GM23338 (cell line): ENCODE measurements at regions not wholly inside any gene's neighbourhood (a gene's known extent, or its start where the extent isn't known, plus 50 kb on each side); places are given as distances from the start of the nearest gene placed in this dataset.

ENCODE experiments used
- ATAC-seq: fragments of 200-7000 bp; cut with Tn5 transposase; 3 replicates; pipeline ENCODE4 v1.9.1; 2020
- DNase-seq: peaks from one replicate; pipeline ENCODE4 v3.0.0-alpha.2; 2015; ENCODE audit warnings: low spot score
- H2AFZ ChIP-seq: fragments of 200-600 bp; sonication (generic); 2 replicates; pipeline ENCODE4 v1.8.0; 2016; ENCODE audit warnings: antibody characterized with exemption, mild to moderate bottlenecking, moderate library complexity
- H3F3A ChIP-seq: fragments of 200-600 bp; sonication (generic); replicated peaks from 2 replicates; pipeline ENCODE4 v1.8.0; 2017; ENCODE audit warnings: antibody characterized with exemption, mixed run types, low read depth
- H3K27ac ChIP-seq: fragments of 200-600 bp; sonication (generic); 2 replicates; pipeline ENCODE4 v1.6.1; 2016; ENCODE audit warnings: low read depth
- H3K27me3 ChIP-seq: fragments of 200-600 bp; sonication (generic); 2 replicates; pipeline ENCODE4 v1.8.0; 2016; ENCODE audit warnings: mild to moderate bottlenecking, mixed run types, moderate library complexity; ENCODE audit not compliant: insufficient read depth
- H3K36me3 ChIP-seq: fragments of 200-600 bp; sonication (generic); 2 replicates; pipeline ENCODE4 v1.8.0; 2016; ENCODE audit warnings: mild to moderate bottlenecking; ENCODE audit not compliant: insufficient read depth
- H3K4me1 ChIP-seq: fragments of 200-600 bp; sonication (generic); 2 replicates; pipeline ENCODE4 v1.8.0; 2016; ENCODE audit warnings: mild to moderate bottlenecking, moderate library complexity; ENCODE audit not compliant: insufficient read depth
- H3K4me2 ChIP-seq: fragments of 200-600 bp; sonication (generic); 2 replicates; pipeline ENCODE4 v1.7.1; 2017; ENCODE audit warnings: mixed run types
- H3K4me3 ChIP-seq: fragments of 200-600 bp; sonication (generic); 2 replicates; pipeline ENCODE4 v1.6.1; 2016; ENCODE audit warnings: mixed run types
- H3K79me2 ChIP-seq: fragments of 200-600 bp; sonication (generic); replicated peaks from 2 replicates; pipeline ENCODE4 v1.8.0; 2017; ENCODE audit warnings: mild to moderate bottlenecking; ENCODE audit not compliant: insufficient read depth
- H3K9me2 ChIP-seq: fragments of 200-600 bp; sonication (generic); 2 replicates; pipeline ENCODE4 v1.8.0; 2017; ENCODE audit not compliant: insufficient read depth
- H4K20me1 ChIP-seq: fragments of 200-600 bp; sonication (generic); replicated peaks from 2 replicates; pipeline ENCODE4 v1.8.0; 2017; ENCODE audit warnings: mild to moderate bottlenecking; ENCODE audit not compliant: insufficient read depth
- H3K27ac Mint-ChIP-seq: 2 replicates; pipeline ENCODE4 v1.8.0; 2020; ENCODE audit warnings: inconsistent platforms, mild to moderate bottlenecking, moderate library complexity, mixed read lengths
- H3K27me3 Mint-ChIP-seq: 3 replicates; pipeline ENCODE4 v1.8.0; 2022; ENCODE audit warnings: low read depth, mild to moderate bottlenecking, moderate library complexity, mixed read lengths, inconsistent platforms; ENCODE audit not compliant: insufficient read depth, poor library complexity
- H3K36me3 Mint-ChIP-seq: 3 replicates; pipeline ENCODE4 v1.8.0; 2021; ENCODE audit warnings: low read depth, mild to moderate bottlenecking, inconsistent platforms, moderate library complexity, mixed read lengths
- H3K4me1 Mint-ChIP-seq: 3 replicates; pipeline ENCODE4 v1.8.0; 2020; ENCODE audit warnings: mild to moderate bottlenecking, inconsistent platforms, mixed read lengths
- H3K4me3 Mint-ChIP-seq: 3 replicates; pipeline ENCODE4 v1.8.0; 2021; ENCODE audit warnings: moderate library complexity, mild to moderate bottlenecking, inconsistent platforms, mixed read lengths
- H3K9me3 Mint-ChIP-seq: 3 replicates; pipeline ENCODE4 v1.8.0; 2020; ENCODE audit warnings: moderate library complexity, mild to moderate bottlenecking, inconsistent platforms, mixed read lengths
- CREB1 ChIP-seq: fragments of 250-450 bp; sonication (Bioruptor Pico); IDR thresholded peaks from 2 replicates; pipeline ENCODE4 v1.5.0; 2020; ENCODE audit warnings: low read depth, mild to moderate bottlenecking, moderate library complexity
- EZH2 ChIP-seq: fragments of 200-600 bp; sonication (generic); IDR thresholded peaks from one replicate; pipeline ENCODE4 v1.8.0; 2017; ENCODE audit warnings: antibody characterized with exemption, mild to moderate bottlenecking, low read depth; ENCODE audit not compliant: unreplicated experiment
- EZH2phosphoT487 ChIP-seq: fragments of 200-600 bp; sonication (generic); IDR thresholded peaks from one replicate; pipeline ENCODE4 v1.8.1; 2018; ENCODE audit warnings: antibody characterized with exemption; ENCODE audit not compliant: unreplicated experiment
- JUNB ChIP-seq: IDR thresholded peaks from one replicate; pipeline ENCODE4 v1.6.1; 2016; ENCODE audit warnings: antibody characterized with exemption; ENCODE audit not compliant: unreplicated experiment
- NANOG ChIP-seq: IDR thresholded peaks from 2 replicates; pipeline ENCODE4 v1.6.1; 2016; ENCODE audit warnings: antibody characterized with exemption, borderline replicate concordance
- POLR2AphosphoS5 ChIP-seq: IDR thresholded peaks from 2 replicates; pipeline ENCODE4 v1.6.1; 2016; ENCODE audit warnings: antibody characterized with exemption, low read depth
- STAT1 ChIP-seq: IDR thresholded peaks from one replicate; pipeline ENCODE4 v1.6.1; 2016; ENCODE audit warnings: antibody characterized with exemption; ENCODE audit not compliant: unreplicated experiment
- ZNF114 ChIP-seq: fragments of 250-450 bp; sonication (Bioruptor Pico); IDR thresholded peaks from 2 replicates; pipeline ENCODE4 v1.5.0; 2020; ENCODE audit warnings: mild to moderate bottlenecking, moderate library complexity
- ZNF331 ChIP-seq: fragments of 250-450 bp; sonication (Bioruptor Pico); IDR thresholded peaks from 2 replicates; pipeline ENCODE4 v1.5.0; 2020; ENCODE audit warnings: low read depth, mild to moderate bottlenecking, moderate library complexity
- ZNF462 ChIP-seq: fragments of 250-450 bp; sonication (Bioruptor Pico); IDR thresholded peaks from 2 replicates; pipeline ENCODE4 v1.5.0; 2020; ENCODE audit warnings: mild to moderate bottlenecking, moderate library complexity
- TF ChIP-seq, protein P1 (sequence below), 2 experiments: fragments of 200-600 bp in 1 of 2; sonication (generic) in 1 of 2; conservative IDR thresholded peaks; 2 replicates each; pipeline versions ENCODE4 v1.5.1 to v1.6.1; 2016 to 2017; ENCODE audit warnings: antibody characterized with exemption in 2 of 2, low read depth in 2 of 2, mild to moderate bottlenecking in 2 of 2, moderate library complexity in 1 of 2

GRCh38 chr2:176892676-176893226, 319.8 kb upstream of the HNRNPA3 start (continued):
- no peak for TF ChIP-seq ZNF462 (CRISPR knock-in tag)
- no peak for TF ChIP-seq CREB1 (CRISPR knock-in tag)
- TF ChIP-seq, protein P1, sequence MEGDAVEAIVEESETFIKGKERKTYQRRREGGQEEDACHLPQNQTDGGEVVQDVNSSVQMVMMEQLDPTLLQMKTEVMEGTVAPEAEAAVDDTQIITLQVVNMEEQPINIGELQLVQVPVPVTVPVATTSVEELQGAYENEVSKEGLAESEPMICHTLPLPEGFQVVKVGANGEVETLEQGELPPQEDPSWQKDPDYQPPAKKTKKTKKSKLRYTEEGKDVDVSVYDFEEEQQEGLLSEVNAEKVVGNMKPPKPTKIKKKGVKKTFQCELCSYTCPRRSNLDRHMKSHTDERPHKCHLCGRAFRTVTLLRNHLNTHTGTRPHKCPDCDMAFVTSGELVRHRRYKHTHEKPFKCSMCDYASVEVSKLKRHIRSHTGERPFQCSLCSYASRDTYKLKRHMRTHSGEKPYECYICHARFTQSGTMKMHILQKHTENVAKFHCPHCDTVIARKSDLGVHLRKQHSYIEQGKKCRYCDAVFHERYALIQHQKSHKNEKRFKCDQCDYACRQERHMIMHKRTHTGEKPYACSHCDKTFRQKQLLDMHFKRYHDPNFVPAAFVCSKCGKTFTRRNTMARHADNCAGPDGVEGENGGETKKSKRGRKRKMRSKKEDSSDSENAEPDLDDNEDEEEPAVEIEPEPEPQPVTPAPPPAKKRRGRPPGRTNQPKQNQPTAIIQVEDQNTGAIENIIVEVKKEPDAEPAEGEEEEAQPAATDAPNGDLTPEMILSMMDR (conservative IDR thresholded peaks at IDR 0.05; ENCODE audit: low read depth in 2 of 2) = no peak
- no peak for TF ChIP-seq ZNF331 (CRISPR knock-in tag)
- no peak for TF ChIP-seq ZNF114 (CRISPR knock-in tag)
- no peak for TF ChIP-seq STAT1
- no peak for TF ChIP-seq NANOG
- TF ChIP-seq EZH2phosphoT487 = no peak

DNA sequence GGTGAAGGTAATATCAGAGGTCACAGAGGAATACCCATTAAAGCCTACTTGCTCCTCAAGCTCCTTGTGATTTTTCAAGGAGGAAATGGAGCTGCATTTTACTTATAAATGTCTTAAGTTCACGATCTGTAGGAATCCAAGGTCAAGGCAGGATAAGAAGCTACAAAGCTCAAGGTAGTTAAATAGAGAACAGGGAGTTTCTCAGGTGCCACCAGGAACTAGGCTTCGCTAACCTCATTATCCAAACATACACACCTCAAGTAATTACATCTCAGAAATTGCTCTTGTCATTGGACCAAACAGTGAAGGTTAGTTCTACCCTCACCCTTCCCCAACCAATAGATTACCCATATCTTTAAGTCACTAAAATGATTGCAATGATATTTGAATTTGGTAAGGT, 317.4 kb upstream of the HNRNPA3 start:
- Mint-ChIP-seq H3K4me3 (no peak overlapping the region), H3K36me3 (no peaks in the 10 kb centered on the region), H3K9me3 (no peaks in the 10 kb centered on the region; the same call in 2 of the 3 replicates), H3K4me1 (no peaks in the 10 kb centered on the region), H3K27me3 (peaks cover 2% of the 10 kb centered on the region), H3K27ac (no peak overlapping the region)
- Histone ChIP-seq H3F3A (no peaks in the 10 kb centered on the region), H3K36me3 (no peaks in the 10 kb centered on the region), H3K4me1 (no peaks in the 10 kb centered on the region), H3K4me2 (no peak overlapping the region), H4K20me1 (no peaks in the 10 kb centered on the region), H3K4me3 (no peak overlapping the region), H3K27ac (no peak overlapping the region), H2AFZ (no peak overlapping the region), H3K79me2 (no peaks in the 10 kb centered on the region), H3K9me2 (no peaks in the 10 kb centered on the region), H3K27me3 (no peaks in the 10 kb centered on the region)
- no peak for DNase-seq
- ATAC-seq = no peak
- no peak for TF ChIP-seq ZNF114 (CRISPR knock-in tag)
- TF ChIP-seq EZH2 = no peak
- TF ChIP-seq EZH2phosphoT487 = no peak
- TF ChIP-seq JUNB = no peak
- TF ChIP-seq POLR2AphosphoS5 = no peak
